Ishikawa (cell line): ENCODE measurements at regions not wholly inside any gene's neighbourhood (a gene's known extent, or its start where the extent isn't known, plus 50 kb on each side); places are given as distances from the start of the nearest gene placed in this dataset.

Experiments
- CEBPB ChIP-seq: IDR thresholded peaks from 2 replicates; pipeline ENCODE4 v1.6.1; 2012
- CREB1 ChIP-seq: IDR thresholded peaks from 2 replicates; pipeline ENCODE4 v1.6.1; 2012; ENCODE audit warnings: low read depth
- EGR1 ChIP-seq: IDR thresholded peaks from 2 replicates; pipeline ENCODE4 v1.6.1; 2012
- EP300 ChIP-seq: IDR thresholded peaks from 2 replicates; pipeline ENCODE4 v1.6.1; 2012; ENCODE audit warnings: borderline replicate concordance
- FOXM1 ChIP-seq: IDR thresholded peaks from 2 replicates; pipeline ENCODE4 v1.6.1; 2012; ENCODE audit warnings: low read depth, borderline replicate concordance
- MAX ChIP-seq: IDR thresholded peaks from 2 replicates; pipeline ENCODE4 v1.6.1; 2012
- NFIC ChIP-seq: IDR thresholded peaks from 2 replicates; pipeline ENCODE4 v1.6.1; 2012
- RAD21 ChIP-seq: IDR thresholded peaks from 2 replicates; pipeline ENCODE4 v1.6.1; 2012; ENCODE audit warnings: low read depth
- REST ChIP-seq: IDR thresholded peaks from 2 replicates; pipeline ENCODE4 v1.6.1; 2012; ENCODE audit warnings: low read depth, mild to moderate bottlenecking
- TAF1 ChIP-seq: IDR thresholded peaks from 2 replicates; pipeline ENCODE4 v1.6.1; 2012; ENCODE audit warnings: low read depth, mild to moderate bottlenecking
- TCF12 ChIP-seq: IDR thresholded peaks from 2 replicates; pipeline ENCODE4 v1.6.1; 2012; ENCODE audit warnings: low read depth
- TEAD4 ChIP-seq: IDR thresholded peaks from 2 replicates; pipeline ENCODE4 v1.6.1; 2012
- USF1 ChIP-seq: IDR thresholded peaks from 2 replicates; pipeline ENCODE4 v1.6.1; 2012
- YY1 ChIP-seq: IDR thresholded peaks from 2 replicates; pipeline ENCODE4 v1.6.1; 2012; ENCODE audit warnings: low read depth
- ZBTB7A ChIP-seq: IDR thresholded peaks from 2 replicates; pipeline ENCODE4 v1.6.1; 2012; ENCODE audit warnings: low read depth

GRCh38 chrX:724256-724655 is 93.7 kb downstream of the SHOX start:
- TF ChIP-seq YY1 (no peak), MAX (no peak), USF1 (no peak), EGR1 (no peak), TAF1 (no peak), CREB1 (no peak), FOXM1 (no peak), TCF12 (no peak), CEBPB (no peak)

- TF ChIP-seq NFIC = no peak
Observed at GRCh38 chrX:723781-724180, 93.2 kb downstream of the SHOX start.

- TF ChIP-seq TCF12 (no peak), FOXM1 (no peak), REST (no peak), RAD21 (no peak), TEAD4 (no peak), MAX (no peak), EP300 (no peak), NFIC (no peak), CREB1 (no peak), USF1 (no peak), TAF1 (no peak), EGR1 (no peak), ZBTB7A (no peak), CEBPB (no peak), YY1 (no peak)
Observed at GRCh38 chrX:721354-721753, 90.8 kb downstream of the SHOX start.

- TF ChIP-seq FOXM1 (no peak), TEAD4 (no peak), CEBPB (no peak), EP300 (no peak), MAX (no peak), NFIC (no peak), TCF12 (no peak), RAD21 (no peak), EGR1 (no peak), CREB1 (no peak), ZBTB7A (no peak), TAF1 (no peak), REST (no peak), USF1 (no peak), YY1 (no peak)
Observed at GRCh38 chrX:720825-721224, 90.2 kb downstream of the SHOX start.

GRCh38 chrX:720250-720649 is 89.7 kb downstream of the SHOX start:
- TF ChIP-seq EP300 (no peak), MAX (no peak), NFIC (no peak), USF1 (no peak)

GRCh38 chrX:716136-716535 is 85.5 kb downstream of the SHOX start:
- TF ChIP-seq CREB1 (no peak), TCF12 (no peak), CEBPB (no peak), EGR1 (no peak), REST (no peak), TEAD4 (no peak), RAD21 (no peak)
